Posterior cingulate gyrus (tissue), 11 donors: ENCODE measurements at regions not wholly inside any gene's neighbourhood (a gene's known extent, or its start where the extent isn't known, plus 50 kb on each side); places are given as distances from the start of the nearest gene placed in this dataset.
"Not testable (repeated sequence)": the region's sequence is repeated elsewhere in the genome, so short reads cannot be mapped to it uniquely, and the experiment has no call there.

Experiments
- DNase-seq, 10 donors: peaks; one replicate each; pipeline versions ENCODE4 v3.0.0 to v3.0.0-alpha.2; 2020 to 2021; ENCODE audit warnings: mixed read lengths in 3 of 10
- intact Hi-C: fragments of 100-400 bp; cut with DNase I; formaldehyde crosslinking; loops from one replicate; pipeline ENCODE4 v1.15.1; 2023

DNA sequence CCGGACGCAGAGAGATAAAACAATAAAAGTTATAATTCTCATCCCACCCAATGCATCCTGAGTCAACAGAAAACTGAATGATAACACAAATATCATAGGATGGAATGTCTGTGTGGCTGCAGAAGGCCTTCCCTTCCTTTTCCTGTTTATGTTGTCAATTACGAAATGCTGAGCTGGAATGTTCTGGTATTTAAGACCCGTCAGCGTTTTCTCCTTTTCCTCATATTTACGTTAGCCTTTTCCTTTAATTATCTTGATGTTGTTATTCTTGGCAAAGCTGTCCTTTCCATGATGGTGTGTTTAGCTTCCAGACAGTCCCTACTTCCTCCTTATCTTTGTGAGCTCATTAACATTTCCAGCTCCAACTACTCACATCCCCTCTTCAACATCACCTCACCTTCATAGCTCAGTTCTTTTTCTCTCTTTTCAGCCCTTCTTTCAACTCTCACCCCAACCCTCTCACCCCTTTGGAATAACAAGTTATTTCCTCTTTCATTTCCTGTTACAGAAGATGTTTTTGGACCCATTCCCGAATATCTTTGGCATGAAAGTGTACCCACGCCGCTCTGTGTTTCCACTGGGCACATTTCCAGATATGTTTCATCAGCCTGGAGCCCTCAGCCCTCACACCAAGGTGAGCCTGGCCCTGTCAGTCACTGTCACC lies 221.6 kb downstream of the NR2F1-AS1 start:
- intact Hi-C loops, result no loop called here
- peak in 1 of 10 donors; percentile 42 for DNase-seq

- no peak for DNase-seq
- intact Hi-C loops, result no loop called here
Measured at GRCh38 chr5:93358176-93358575, 222.8 kb downstream of the NR2F1-AS1 start.

GRCh38 chr5:93357686-93358085 lies 223.3 kb downstream of the NR2F1-AS1 start:
- intact Hi-C loops, result no loop called here
- no peak for DNase-seq

- intact Hi-C loops, result no loop called here
- DNase-seq, result no peak
Measured at GRCh38 chr5:93355691-93356090, 225.3 kb downstream of the NR2F1-AS1 start.

DNA sequence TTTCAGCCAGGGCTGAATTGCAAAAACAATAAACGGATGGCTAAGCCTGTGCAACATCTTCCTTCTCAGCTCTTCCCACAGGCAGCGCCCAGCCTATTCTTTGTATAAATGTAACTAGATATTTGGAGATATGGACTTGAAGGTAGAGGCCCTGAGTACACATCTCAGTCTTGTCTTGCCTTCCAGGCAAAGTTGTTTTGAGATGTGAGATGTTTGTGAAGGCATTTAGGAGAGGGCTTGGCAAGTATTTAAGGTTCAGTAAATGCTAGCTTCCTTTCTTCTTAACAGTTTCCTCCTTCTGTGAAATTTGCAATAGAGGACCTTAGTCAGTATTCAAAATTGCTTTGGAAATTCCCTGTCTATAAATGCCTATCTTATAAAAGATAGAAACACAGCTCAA lies 228.8 kb downstream of the NR2F1-AS1 start:
- no peak for DNase-seq
- intact Hi-C loops, result no loop called here

GRCh38 chr5:93349613-93350012 lies 231.4 kb downstream of the NR2F1-AS1 start:
- DNase-seq, result no peak
- intact Hi-C loops, result no loop called here

- intact Hi-C loops, result no loop called here
- peak in 2 of 10 donors; percentile 72 to 80 for DNase-seq
Measured at GRCh38 chr5:93348231-93348630, 232.8 kb downstream of the NR2F1-AS1 start.

- intact Hi-C loops, DNase-seq: not testable (repeated sequence)
Measured at GRCh38 chr5:93346850-93347249, 234.2 kb downstream of the NR2F1-AS1 start.

DNA sequence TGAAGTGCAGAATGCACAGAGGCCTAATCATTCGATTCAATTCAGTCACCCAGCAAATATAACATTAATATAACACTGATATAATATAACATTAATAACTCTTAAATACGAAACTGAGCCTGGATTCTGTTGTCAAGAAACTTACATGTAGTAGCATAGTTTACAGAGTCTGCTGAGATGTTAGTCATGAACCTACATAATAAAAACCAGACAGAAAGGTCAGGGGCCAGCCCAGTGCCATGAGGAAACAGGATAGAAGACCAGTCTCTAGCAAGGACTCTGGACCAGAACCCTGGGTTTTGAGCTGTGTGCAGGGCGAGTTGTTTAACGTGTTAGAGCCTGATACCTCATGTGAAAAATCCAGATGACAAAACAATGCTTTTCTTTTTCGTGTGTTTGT lies 234.7 kb downstream of the NR2F1-AS1 start:
- DNase-seq, result no peak
- intact Hi-C loops, result no loop called here

GRCh38 chr5:93343570-93343969 lies 237.4 kb downstream of the NR2F1-AS1 start:
- intact Hi-C loops, result no loop called here
- DNase-seq, result no peak

DNA sequence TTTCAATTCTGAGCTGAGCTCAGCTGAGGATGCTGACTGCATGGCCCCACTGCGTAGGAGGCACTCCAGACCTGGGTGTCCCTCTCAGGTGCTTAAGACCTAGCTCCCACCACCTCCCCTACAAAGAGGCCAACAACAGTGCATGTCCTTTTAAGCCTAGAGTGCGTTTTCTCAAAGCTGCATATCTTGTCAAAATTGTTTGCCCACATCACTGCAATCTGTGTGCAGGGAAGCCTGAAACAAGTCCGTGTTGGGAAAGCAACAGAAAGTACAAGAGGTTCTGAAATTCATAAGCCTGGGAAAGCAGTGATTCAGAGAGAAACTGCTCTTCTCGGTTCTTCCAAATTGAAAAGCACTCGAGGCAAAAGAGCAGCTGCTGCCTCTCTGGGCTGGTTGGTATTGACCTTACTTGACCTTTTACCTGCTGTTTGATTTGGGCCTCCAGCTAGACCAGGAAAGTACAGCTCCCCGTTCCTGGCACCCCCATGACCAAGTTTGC lies 238.4 kb downstream of the NR2F1-AS1 start:
- DNase-seq, result no peak
- intact Hi-C loops, result no loop called here

DNA sequence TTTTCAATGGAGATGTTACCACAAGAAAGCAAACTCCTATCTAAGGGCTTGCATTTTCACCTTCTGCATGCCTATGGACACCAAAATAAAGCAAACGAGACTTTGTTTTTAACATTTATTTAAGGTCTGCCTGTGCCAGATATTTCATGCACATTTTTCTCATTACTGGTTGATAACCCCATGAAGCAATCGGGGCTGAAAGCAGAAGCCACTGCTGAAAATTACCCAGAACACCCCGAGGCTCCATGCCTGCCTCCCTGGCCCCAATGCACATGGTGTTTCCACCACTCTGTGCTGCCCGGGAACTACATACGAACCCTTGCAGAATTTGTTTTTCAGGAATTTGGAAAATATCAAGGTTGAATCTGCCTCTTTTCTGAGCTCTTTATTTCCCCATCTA lies 240.1 kb downstream of the NR2F1-AS1 start:
- intact Hi-C loops, result no loop called here
- DNase-seq, result no peak

GRCh38 chr5:93337138-93337537 lies 243.9 kb downstream of the NR2F1-AS1 start:
- intact Hi-C loops, result no loop called here
- DNase-seq, result no peak

DNA sequence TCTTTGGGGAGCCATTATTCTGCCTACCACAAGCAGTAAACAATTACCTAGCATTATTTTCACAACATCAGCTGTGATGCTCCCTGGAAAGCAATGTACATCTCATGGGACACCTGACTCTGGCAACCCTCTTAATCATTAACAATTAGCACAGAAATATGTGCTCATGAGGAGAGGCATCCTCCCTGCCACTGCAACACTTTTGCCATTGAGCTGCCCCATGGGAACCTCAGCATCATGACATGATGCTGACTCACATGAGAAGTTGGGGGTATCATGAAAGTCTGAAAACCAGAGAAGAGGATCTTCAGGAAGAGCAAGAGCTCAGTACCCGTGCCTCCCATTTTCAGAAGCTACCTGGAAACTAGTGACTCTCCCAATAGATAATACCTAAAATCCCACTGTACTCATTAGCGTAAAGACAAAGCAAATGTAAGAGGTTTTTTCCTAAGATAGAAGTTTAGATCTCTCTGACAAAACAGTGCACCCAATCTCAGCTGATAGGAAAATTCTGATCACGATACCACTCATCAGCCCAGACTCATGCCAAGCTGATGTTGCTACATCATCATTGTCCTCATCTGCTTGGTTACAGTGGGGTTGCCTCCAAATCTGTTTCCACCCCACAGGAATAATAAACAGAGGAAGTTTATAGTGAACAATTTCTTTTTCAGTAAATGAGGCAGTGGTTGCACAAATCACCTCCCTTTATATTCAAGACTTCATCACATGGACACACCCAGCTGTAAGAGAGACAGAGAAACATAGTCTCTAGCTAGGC lies 244.5 kb downstream of the NR2F1-AS1 start:
- intact Hi-C loops, result no loop called here
- no peak for DNase-seq

GRCh38 chr5:93331863-93332262 lies 249.2 kb downstream of the NR2F1-AS1 start:
- intact Hi-C loops, result no loop called here
- peak in 2 of 10 donors; percentile 20 to 73 for DNase-seq

- no peak for DNase-seq
- intact Hi-C loops, result no loop called here
Measured at GRCh38 chr5:93331241-93331640, 249.8 kb downstream of the NR2F1-AS1 start.

DNA sequence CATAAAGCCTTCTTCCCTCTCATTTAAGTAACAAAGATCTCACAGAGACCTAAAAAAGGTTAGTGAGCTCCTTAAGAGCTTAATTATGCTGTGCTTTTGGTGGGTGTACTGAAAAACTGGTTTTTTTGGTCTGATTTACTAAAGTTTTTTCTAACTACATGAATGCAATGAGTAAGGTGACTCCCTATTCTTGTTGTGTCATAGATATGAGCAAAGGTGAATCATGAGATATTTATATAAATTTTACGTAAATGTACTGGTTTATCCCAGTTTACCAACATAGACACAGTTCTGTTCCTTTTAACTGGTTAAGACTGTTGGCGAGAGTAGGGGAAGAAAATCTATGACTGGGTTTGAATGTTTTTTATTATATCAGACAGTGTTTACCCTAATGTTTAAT lies 250.5 kb downstream of the NR2F1-AS1 start:
- DNase-seq, result no peak
- intact Hi-C loops, result no loop called here

GRCh38 chr5:93329756-93330155 lies 251.3 kb downstream of the NR2F1-AS1 start:
- intact Hi-C loops, result no loop called here
- peak in 2 of 10 donors; percentile 14 to 80 for DNase-seq

GRCh38 chr5:93328833-93329232 lies 252.2 kb downstream of the NR2F1-AS1 start:
- intact Hi-C loops, result no loop called here
- DNase-seq, result no peak

DNA sequence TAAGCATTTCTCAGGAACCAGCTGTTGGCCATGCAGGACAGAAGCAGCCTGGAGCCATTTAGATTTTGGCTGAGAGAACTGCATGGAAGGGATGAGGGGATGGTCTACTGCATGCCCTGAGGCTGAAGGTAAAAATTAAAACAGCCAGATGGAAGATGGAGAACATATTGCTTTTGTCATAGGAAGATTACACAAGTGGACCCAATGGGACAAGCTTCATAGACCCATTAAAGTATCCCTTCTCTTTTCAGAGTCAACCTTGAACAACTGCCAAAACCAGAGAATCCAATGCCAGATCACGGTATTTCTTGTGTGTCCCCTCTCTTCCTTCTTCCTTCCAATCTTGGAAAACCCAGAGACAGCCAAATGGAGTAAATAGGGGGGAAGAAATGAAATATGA lies 253.4 kb downstream of the NR2F1-AS1 start:
- no peak for DNase-seq
- intact Hi-C loops, result no loop called here

GRCh38 chr5:93325946-93326345 lies 255.1 kb downstream of the NR2F1-AS1 start:
- peak in 7 of 10 donors; percentile 18 to 87 (median 42) for DNase-seq
- intact Hi-C loops, result no loop called here
